ENCODE measurements at regions not wholly inside any gene's neighbourhood (a gene's known extent, or its start where the extent isn't known, plus 50 kb on each side); places are given as distances from the start of the nearest gene placed in this dataset.

- CTCF ChIA-PET = no interaction called here
- Histone ChIP-seq H3K27ac (no peak overlapping the region), H3K4me2 (no peak overlapping the region), H3K4me3 (no peak overlapping the region), H3K4me1 (no peaks in the 10 kb centered on the region), H3K9me3 (no peaks in the 10 kb centered on the region)
- DNase-seq (ENCODE audit: low read depth in 1 of 2, low spot score in 1 of 2) = no peak
- POLR2A ChIA-PET = no interaction called here
- no peak for ATAC-seq
- no peak for FAIRE-seq
- WGBS (ENCODE audit: missing lambda C conversion rate) = 11% methylated on average over 3 of the region's 3 CpGs
- no peak for TF ChIP-seq POLR2A (IDR thresholded peaks at IDR 0.05; ENCODE audit: low read length)
- no peak for TF ChIP-seq RAD21 (conservative IDR thresholded peaks at IDR 0.05 in 1 of 2, IDR thresholded peaks at IDR 0.05 in 1 of 2)
- TF ChIP-seq PBX3 (IDR thresholded peaks at IDR 0.05) = no peak
- no peak for TF ChIP-seq TP53 (CRISPR knock-in tag; IDR thresholded peaks at IDR 0.05)
- no peak for TF ChIP-seq ELK1 (IDR thresholded peaks at IDR 0.05; ENCODE audit: low read depth, low read length)
- TF ChIP-seq SREBF2 (IDR thresholded peaks at IDR 0.05) = no peak
- no peak for TF ChIP-seq CBX2 (IDR thresholded peaks at IDR 0.05; ENCODE audit: borderline replicate concordance, low read depth)
Measured at GRCh38 chr21:21952566-21952965, 954.4 kb downstream of the NCAM2 start.

- ATAC-seq (no peak), DNase-seq (ENCODE audit: low read depth in 1 of 2, low spot score in 1 of 2) (no peak), FAIRE-seq (no peak)
- Histone ChIP-seq H3K27ac (no peak overlapping the region), H3K4me2 (no peak overlapping the region), H3K4me1 (no peaks in the 10 kb centered on the region), H3K9me3 (no peaks in the 10 kb centered on the region), H3K4me3 (no peak overlapping the region)
- POLR2A ChIA-PET = no interaction called here
- 12% methylated on average over 3 of the region's 3 CpGs for WGBS (ENCODE audit: missing lambda C conversion rate)
- no peak for TF ChIP-seq CHD4 (IDR thresholded peaks at IDR 0.05; ENCODE audit: borderline replicate concordance)
- TF ChIP-seq ZSCAN20 (CRISPR knock-in tag; IDR thresholded peaks at IDR 0.05) = no peak
- no peak for TF ChIP-seq CHD2 (IDR thresholded peaks at IDR 0.05; ENCODE audit: low read length, partially characterized antibody)
- no peak for TF ChIP-seq CBX8 (IDR thresholded peaks at IDR 0.05)
- TF ChIP-seq NR3C1 (IDR thresholded peaks at IDR 0.05) = no peak
- no peak for TF ChIP-seq KDM1A (IDR thresholded peaks at IDR 0.05; ENCODE audit: low read depth)
- no peak for TF ChIP-seq RFX5 (IDR thresholded peaks at IDR 0.05)
- no peak for TF ChIP-seq FOSB (CRISPR knock-in tag; IDR thresholded peaks at IDR 0.05)
- no peak for TF ChIP-seq MAFK (IDR thresholded peaks at IDR 0.05; ENCODE audit: partially characterized antibody)
- no peak for TF ChIP-seq JUN (IDR thresholded peaks at IDR 0.05)
- CTCF ChIA-PET = no interaction called here
Measured at GRCh38 chr21:21955204-21955603, 957.0 kb downstream of the NCAM2 start.

- ATAC-seq = no peak
- TF ChIP-seq RARB (CRISPR knock-in tag; IDR thresholded peaks at IDR 0.05) (no peak), USF2 (IDR thresholded peaks at IDR 0.05) (no peak)
- 7% methylated on average over 1 of the region's 1 CpG for WGBS (ENCODE audit: missing lambda C conversion rate)
- no peak for FAIRE-seq
- no peak overlapping the region for H3K4me3 ChIP-seq
- no peaks in the 10 kb centered on the region for H3K4me1 ChIP-seq
- no peak overlapping the region for H3K4me2 ChIP-seq
- H3K9me3 ChIP-seq = no peaks in the 10 kb centered on the region
- no peak overlapping the region for H3K27ac ChIP-seq
- DNase-seq (ENCODE audit: low read depth in 1 of 2, low spot score in 1 of 2) = no peak
- ChIA-PET POLR2A (no interaction called here), CTCF (no interaction called here)
Measured at GRCh38 chr21:21957490-21957889, 959.3 kb downstream of the NCAM2 start.

GRCh38 chr21:21963911-21964310 is 965.7 kb downstream of the NCAM2 start:
- Histone ChIP-seq H3K4me1 (no peaks in the 10 kb centered on the region), H3K4me3 (no peak overlapping the region), H3K27ac (no peak overlapping the region), H3K9me3 (no peaks in the 10 kb centered on the region), H3K4me2 (no peak overlapping the region)
- ATAC-seq (no peak), FAIRE-seq (no peak), DNase-seq (ENCODE audit: low read depth in 1 of 2, low spot score in 1 of 2) (no peak)
- no peak for TF ChIP-seq RCOR1 (IDR thresholded peaks at IDR 0.05; ENCODE audit: low read depth, low read length)
- no peak for TF ChIP-seq SMC3 (IDR thresholded peaks at IDR 0.05)
- no peak for TF ChIP-seq CTCF (IDR thresholded peaks at IDR 0.05)
- TF ChIP-seq HOXB5 (CRISPR knock-in tag; IDR thresholded peaks at IDR 0.05) = no peak
- TF ChIP-seq MAX (IDR thresholded peaks at IDR 0.05) = no peak
- TF ChIP-seq FOXS1 (CRISPR knock-in tag; IDR thresholded peaks at IDR 0.05) = no peak
- no peak for TF ChIP-seq POLR2A (IDR thresholded peaks at IDR 0.05; ENCODE audit: low read length)
- no peak for TF ChIP-seq CEBPB (IDR thresholded peaks at IDR 0.05)
- TF ChIP-seq POLR2AphosphoS2 (conservative IDR thresholded peaks at IDR 0.05; ENCODE audit: low read length) = no peak
- TF ChIP-seq HOXA7 (CRISPR knock-in tag; IDR thresholded peaks at IDR 0.05) = no peak
- TF ChIP-seq HDAC2 (IDR thresholded peaks at IDR 0.05) = no peak
- TF ChIP-seq EHF (CRISPR knock-in tag; IDR thresholded peaks at IDR 0.05) = no peak
- TF ChIP-seq RARB (CRISPR knock-in tag; IDR thresholded peaks at IDR 0.05) = no peak
- 6% methylated on average over 1 of the region's 1 CpG for WGBS (ENCODE audit: missing lambda C conversion rate)
- CTCF ChIA-PET = no interaction called here
- POLR2A ChIA-PET = no interaction called here
